Erythroblast (primary cell): ENCODE measurements at regions not wholly inside any gene's neighbourhood (a gene's known extent, or its start where the extent isn't known, plus 50 kb on each side); places are given as distances from the start of the nearest gene placed in this dataset.

Experiments used
- GATA1 ChIP-seq: IDR thresholded peaks from 2 replicates; pipeline ENCODE4 v1.6.1; 2011; ENCODE audit warnings: low read depth, mild to moderate bottlenecking, control low read depth, low read length, moderate library complexity
- POLR2A ChIP-seq: IDR thresholded peaks from 2 replicates; pipeline ENCODE4 v1.6.1; 2011; ENCODE audit warnings: mild to moderate bottlenecking, low read length

GRCh38 chr4:1470393-1470670 is 64.1 kb upstream of the NKX1-1 start:
- no peak for TF ChIP-seq POLR2A
- no peak for TF ChIP-seq GATA1
